ENCODE measurements at regions not wholly inside any gene's neighbourhood (a gene's known extent, or its start where the extent isn't known, plus 50 kb on each side); places are given as distances from the start of the nearest gene placed in this dataset.
A peak's percentile ranks its signal among the peaks of the same experiment; 100 is the strongest.
"Not testable (repeated sequence)": the region's sequence is repeated elsewhere in the genome, so short reads cannot be mapped to it uniquely, and the experiment has no call there.

- Histone ChIP-seq H4K5ac (ENCODE audit: low read length) (no peak overlapping the region), H3K23ac (ENCODE audit: low read length) (no peak overlapping the region), H3K56ac (ENCODE audit: low read length) (no peak overlapping the region), H3K4me2 (ENCODE audit: low read length) (no peak overlapping the region), H2AK5ac (ENCODE audit: low read length) (no peak overlapping the region), H3K27ac (ENCODE audit: low read depth, low read length) (no peak overlapping the region), H3K4ac (ENCODE audit: low read depth, low read length) (no peak overlapping the region), H3K36me3 (ENCODE audit: control insufficient read depth, insufficient read depth, low read length) (no peaks in the 10 kb centered on the region), H2BK5ac (ENCODE audit: low read length) (no peak overlapping the region), H3K18ac (ENCODE audit: low read length) (no peak overlapping the region), H2BK120ac (ENCODE audit: low read depth, low read length) (no peak overlapping the region), H3K4me1 (ENCODE audit: control insufficient read depth, low read depth, low read length) (no peaks in the 10 kb centered on the region), H3K79me1 (ENCODE audit: low read length) (no peaks in the 10 kb centered on the region), H3K79me2 (ENCODE audit: control insufficient read depth, insufficient read depth, low read length) (no peaks in the 10 kb centered on the region), H2BK15ac (replicated peaks; ENCODE audit: low read depth) (no peak overlapping the region), H3K4me3 (ENCODE audit: low read length) (no peak overlapping the region), H3K9ac (ENCODE audit: low read length) (no peak overlapping the region), H4K8ac (ENCODE audit: low read depth, low read length) (no peak overlapping the region), H3K27me3 (ENCODE audit: insufficient read depth, low read length, poor library complexity) (no peaks in the 10 kb centered on the region)
- WGBS (ENCODE audit: extremely low coverage, insufficient coverage, low lambda C conversion rate) = no CpG with 5 or more reads among the region's 4 CpGs
- DNase-seq = no peak
Observed at GRCh38 chr2:88933091-88933490, 241.6 kb downstream of the RPIA start.

GRCh38 chr2:88933980-88934379, 242.5 kb downstream of the RPIA start:
- no peak overlapping the region for H3K9ac ChIP-seq (ENCODE audit: low read length)
- no peak overlapping the region for H3K23ac ChIP-seq (ENCODE audit: low read length)
- no peaks in the 10 kb centered on the region for H3K79me1 ChIP-seq (ENCODE audit: low read length)
- no peaks in the 10 kb centered on the region for H3K79me2 ChIP-seq (ENCODE audit: control insufficient read depth, insufficient read depth, low read length)
- no peak overlapping the region for H2BK120ac ChIP-seq (ENCODE audit: low read depth, low read length)
- H3K36me3 ChIP-seq (ENCODE audit: control insufficient read depth, insufficient read depth, low read length) = no peaks in the 10 kb centered on the region
- no CpG with 5 or more reads among the region's 1 CpG for WGBS (ENCODE audit: extremely low coverage, insufficient coverage, low lambda C conversion rate)
- no peak overlapping the region for H2AK5ac ChIP-seq (ENCODE audit: low read length)
- no peak overlapping the region for H3K18ac ChIP-seq (ENCODE audit: low read length)
- H4K5ac ChIP-seq (ENCODE audit: low read length) = no peak overlapping the region
- no peak overlapping the region for H4K8ac ChIP-seq (ENCODE audit: low read depth, low read length)
- H3K27me3 ChIP-seq (ENCODE audit: insufficient read depth, low read length, poor library complexity) = no peaks in the 10 kb centered on the region
- H3K4ac ChIP-seq (ENCODE audit: low read depth, low read length) = no peak overlapping the region
- no peak overlapping the region for H3K4me2 ChIP-seq (ENCODE audit: low read length)
- no peak overlapping the region for H3K56ac ChIP-seq (ENCODE audit: low read length)
- no peak overlapping the region for H2BK15ac ChIP-seq (replicated peaks; ENCODE audit: low read depth)
- no peak overlapping the region for H2BK5ac ChIP-seq (ENCODE audit: low read length)
- H3K27ac ChIP-seq (ENCODE audit: low read depth, low read length) = no peak overlapping the region
- H3K4me1 ChIP-seq (ENCODE audit: control insufficient read depth, low read depth, low read length) = no peaks in the 10 kb centered on the region
- DNase-seq = peak; percentile 86
- H3K4me3 ChIP-seq (ENCODE audit: low read length) = no peak overlapping the region

DNA sequence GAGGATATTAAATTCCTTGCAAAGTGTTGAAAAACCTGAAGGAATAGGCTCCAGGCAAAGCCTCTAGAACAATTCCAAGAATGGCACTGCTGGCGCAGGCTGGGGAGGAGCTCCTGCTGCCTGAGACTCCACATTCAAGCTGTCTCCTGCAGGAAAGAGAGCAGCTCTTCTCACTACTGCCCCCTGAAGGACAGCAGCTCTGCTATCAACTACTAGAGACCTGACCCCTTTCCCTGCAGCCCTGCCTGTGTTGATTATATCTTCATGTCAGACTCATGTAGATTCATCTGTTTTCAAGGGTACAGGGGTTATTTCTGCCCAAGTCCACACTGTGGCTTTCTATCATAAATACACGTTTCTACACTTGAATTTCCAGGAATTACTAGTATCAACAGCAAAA, 249.7 kb downstream of the RPIA start:
- not testable (repeated sequence) for H3K23ac ChIP-seq (ENCODE audit: low read length); H3K56ac ChIP-seq (ENCODE audit: low read length); H3K36me3 ChIP-seq (ENCODE audit: control insufficient read depth, insufficient read depth, low read length); H2AK5ac ChIP-seq (ENCODE audit: low read length); H3K18ac ChIP-seq (ENCODE audit: low read length); H4K5ac ChIP-seq (ENCODE audit: low read length); H3K4me1 ChIP-seq (ENCODE audit: control insufficient read depth, low read depth, low read length); H3K4me2 ChIP-seq (ENCODE audit: low read length); H3K4ac ChIP-seq (ENCODE audit: low read depth, low read length); H2BK15ac ChIP-seq (replicated peaks; ENCODE audit: low read depth); H4K8ac ChIP-seq (ENCODE audit: low read depth, low read length); H2BK120ac ChIP-seq (ENCODE audit: low read depth, low read length); H3K79me1 ChIP-seq (ENCODE audit: low read length); H3K27ac ChIP-seq (ENCODE audit: low read depth, low read length); H3K4me3 ChIP-seq (ENCODE audit: low read length); H3K79me2 ChIP-seq (ENCODE audit: control insufficient read depth, insufficient read depth, low read length); H3K9ac ChIP-seq (ENCODE audit: low read length); H2BK5ac ChIP-seq (ENCODE audit: low read length); H3K27me3 ChIP-seq (ENCODE audit: insufficient read depth, low read length, poor library complexity)
- WGBS (ENCODE audit: extremely low coverage, insufficient coverage, low lambda C conversion rate) = no CpG with 5 or more reads among the region's 2 CpGs
- DNase-seq = peak; percentile 71

DNA sequence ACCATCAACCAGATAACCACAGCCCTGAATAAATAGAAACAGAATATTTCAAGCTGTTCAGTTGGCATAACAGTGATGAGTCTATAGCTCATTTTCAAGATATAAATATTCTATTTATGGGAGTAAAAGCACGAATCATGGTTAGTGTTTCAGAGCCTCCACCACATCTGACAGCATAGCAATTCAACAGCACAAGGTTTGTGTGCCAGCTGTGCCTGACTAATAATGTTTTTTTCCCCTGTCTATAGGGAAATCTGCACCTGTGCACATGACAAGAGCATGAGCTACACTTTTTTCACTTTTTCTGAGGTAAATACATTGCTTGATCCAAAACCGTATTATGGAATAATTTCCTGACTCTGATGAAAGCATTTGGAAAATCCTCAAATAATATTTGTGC, 251.3 kb downstream of the RPIA start:
- Histone ChIP-seq H3K36me3 (ENCODE audit: control insufficient read depth, insufficient read depth, low read length) (no peaks in the 10 kb centered on the region), H3K79me1 (ENCODE audit: low read length) (no peaks in the 10 kb centered on the region), H3K18ac (ENCODE audit: low read length) (no peak overlapping the region), H4K8ac (ENCODE audit: low read depth, low read length) (no peak overlapping the region), H2BK15ac (replicated peaks; ENCODE audit: low read depth) (no peak overlapping the region), H3K23ac (ENCODE audit: low read length) (no peak overlapping the region), H2BK120ac (ENCODE audit: low read depth, low read length) (no peak overlapping the region), H3K79me2 (ENCODE audit: control insufficient read depth, insufficient read depth, low read length) (no peaks in the 10 kb centered on the region), H2AK5ac (ENCODE audit: low read length) (no peak overlapping the region), H4K5ac (ENCODE audit: low read length) (no peak overlapping the region), H2BK5ac (ENCODE audit: low read length) (no peak overlapping the region), H3K27me3 (ENCODE audit: insufficient read depth, low read length, poor library complexity) (no peaks in the 10 kb centered on the region), H3K4ac (ENCODE audit: low read depth, low read length) (no peak overlapping the region), H3K4me3 (ENCODE audit: low read length) (no peak overlapping the region), H3K27ac (ENCODE audit: low read depth, low read length) (no peak overlapping the region), H3K4me1 (ENCODE audit: control insufficient read depth, low read depth, low read length) (no peaks in the 10 kb centered on the region), H3K4me2 (ENCODE audit: low read length) (no peak overlapping the region), H3K9ac (ENCODE audit: low read length) (no peak overlapping the region), H3K56ac (ENCODE audit: low read length) (no peak overlapping the region)
- no peak for DNase-seq
- no CpG with 5 or more reads among the region's 2 CpGs for WGBS (ENCODE audit: extremely low coverage, insufficient coverage, low lambda C conversion rate)

DNA sequence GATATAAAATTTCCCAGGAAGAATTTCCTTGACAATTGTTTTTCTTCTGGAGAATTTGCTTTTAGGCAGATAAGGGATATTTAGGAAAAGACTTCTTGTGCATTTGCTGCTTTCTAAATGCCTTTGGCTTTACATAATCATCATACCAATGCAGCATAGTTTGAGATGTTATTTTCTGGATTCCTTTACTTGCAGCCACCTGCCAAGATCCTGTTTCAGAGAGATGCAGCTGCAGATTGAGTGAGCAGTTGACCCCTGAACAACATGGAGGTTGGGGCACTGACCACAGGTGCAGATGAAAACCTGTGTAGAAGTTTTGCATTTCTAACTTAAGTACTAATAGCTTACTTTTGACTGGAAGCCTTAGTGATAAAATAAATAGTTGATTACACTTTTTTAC, 257.9 kb downstream of the RPIA start:
- Histone ChIP-seq H3K36me3 (ENCODE audit: control insufficient read depth, insufficient read depth, low read length) (no peaks in the 10 kb centered on the region), H3K9ac (ENCODE audit: low read length) (no peak overlapping the region), H3K4ac (ENCODE audit: low read depth, low read length) (no peak overlapping the region), H3K79me2 (ENCODE audit: control insufficient read depth, insufficient read depth, low read length) (no peaks in the 10 kb centered on the region), H3K56ac (ENCODE audit: low read length) (no peak overlapping the region), H3K79me1 (ENCODE audit: low read length) (no peaks in the 10 kb centered on the region), H2BK5ac (ENCODE audit: low read length) (no peak overlapping the region), H2AK5ac (ENCODE audit: low read length) (no peak overlapping the region), H2BK15ac (replicated peaks; ENCODE audit: low read depth) (no peak overlapping the region), H3K4me1 (ENCODE audit: control insufficient read depth, low read depth, low read length) (no peaks in the 10 kb centered on the region), H4K8ac (ENCODE audit: low read depth, low read length) (no peak overlapping the region), H2BK120ac (ENCODE audit: low read depth, low read length) (no peak overlapping the region), H3K4me2 (ENCODE audit: low read length) (no peak overlapping the region), H3K27ac (ENCODE audit: low read depth, low read length) (no peak overlapping the region), H3K4me3 (ENCODE audit: low read length) (no peak overlapping the region), H3K18ac (ENCODE audit: low read length) (no peak overlapping the region), H3K23ac (ENCODE audit: low read length) (no peak overlapping the region), H4K5ac (ENCODE audit: low read length) (no peak overlapping the region), H3K27me3 (ENCODE audit: insufficient read depth, low read length, poor library complexity) (no peaks in the 10 kb centered on the region)
- no peak for DNase-seq

DNA sequence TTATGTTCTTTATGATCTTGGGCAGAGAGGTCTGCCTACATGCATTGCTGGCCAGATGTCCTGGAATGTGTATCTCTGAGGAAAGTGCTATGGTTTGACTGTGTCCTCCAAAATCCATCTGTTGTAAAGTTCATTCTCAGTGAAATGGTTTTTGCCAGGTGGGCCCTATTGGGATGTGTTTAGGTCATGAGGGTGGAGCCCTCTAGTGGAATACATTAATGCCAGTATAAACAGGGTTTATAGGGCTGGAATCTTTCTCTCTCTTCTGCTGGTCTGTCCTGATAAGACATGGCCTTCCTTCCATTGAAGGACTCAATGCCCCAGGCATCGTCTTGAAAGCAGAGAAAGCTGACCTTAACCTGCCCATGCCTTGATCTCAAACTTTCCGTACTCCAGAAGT, 258.5 kb downstream of the RPIA start:
- Histone ChIP-seq H3K4me3 (ENCODE audit: low read length) (no peak overlapping the region), H3K27me3 (ENCODE audit: insufficient read depth, low read length, poor library complexity) (no peaks in the 10 kb centered on the region), H3K23ac (ENCODE audit: low read length) (no peak overlapping the region), H3K79me1 (ENCODE audit: low read length) (no peaks in the 10 kb centered on the region), H3K9ac (ENCODE audit: low read length) (no peak overlapping the region), H3K56ac (ENCODE audit: low read length) (no peak overlapping the region), H2AK5ac (ENCODE audit: low read length) (no peak overlapping the region), H2BK5ac (ENCODE audit: low read length) (no peak overlapping the region), H3K18ac (ENCODE audit: low read length) (no peak overlapping the region), H4K5ac (ENCODE audit: low read length) (no peak overlapping the region), H3K4me2 (ENCODE audit: low read length) (no peak overlapping the region), H3K79me2 (ENCODE audit: control insufficient read depth, insufficient read depth, low read length) (no peaks in the 10 kb centered on the region), H3K4me1 (ENCODE audit: control insufficient read depth, low read depth, low read length) (no peaks in the 10 kb centered on the region), H4K8ac (ENCODE audit: low read depth, low read length) (no peak overlapping the region), H3K4ac (ENCODE audit: low read depth, low read length) (no peak overlapping the region), H2BK15ac (replicated peaks; ENCODE audit: low read depth) (no peak overlapping the region), H3K27ac (ENCODE audit: low read depth, low read length) (no peak overlapping the region), H2BK120ac (ENCODE audit: low read depth, low read length) (no peak overlapping the region), H3K36me3 (ENCODE audit: control insufficient read depth, insufficient read depth, low read length) (no peaks in the 10 kb centered on the region)
- DNase-seq = peak; percentile 45
- no CpG with 5 or more reads among the region's 2 CpGs for WGBS (ENCODE audit: extremely low coverage, insufficient coverage, low lambda C conversion rate)

Data from mesendoderm (in vitro differentiated cells).